Activated CD8-positive, alpha-beta memory T cell treated with anti-CD3 and anti-CD28 coated beads for 36 hours (primary cell): ENCODE measurements at regions not wholly inside any gene's neighbourhood (a gene's known extent, or its start where the extent isn't known, plus 50 kb on each side); places are given as distances from the start of the nearest gene placed in this dataset.
"Not testable (repeated sequence)": the region's sequence is repeated elsewhere in the genome, so short reads cannot be mapped to it uniquely, and the experiment has no call there.

Source experiments
- CTCF ChIA-PET: fragments of 350-600 bp; sonication (Branson Sonifier 250); formaldehyde crosslinking; loops from one replicate; lab custom pipeline; 2021; ENCODE audit warnings: antibody characterized with exemption; lab: Charles Lee
- POLR2A ChIA-PET: fragments of 350-600 bp; sonication (Branson Sonifier 250); formaldehyde crosslinking; loops from one replicate; lab custom pipeline; 2021; ENCODE audit warnings: antibody characterized with exemption; lab: Charles Lee

GRCh38 chr16:76705892-76706291 is 428.7 kb downstream of the CNTNAP4 start:
- CTCF ChIA-PET = no interaction called here
- POLR2A ChIA-PET = no interaction called here

GRCh38 chr16:76713191-76713590 is 436.0 kb downstream of the CNTNAP4 start:
- ChIA-PET CTCF (no interaction called here), POLR2A (no interaction called here)

GRCh38 chr16:76716251-76716650 is 439.1 kb downstream of the CNTNAP4 start:
- CTCF ChIA-PET = not testable (repeated sequence)

GRCh38 chr16:76724181-76724580 is 447.0 kb downstream of the CNTNAP4 start:
- CTCF ChIA-PET = no interaction called here
- POLR2A ChIA-PET = no interaction called here

More at GRCh38 chr16:76716251-76716650, 439.1 kb downstream of the CNTNAP4 start:
- POLR2A ChIA-PET = not testable (repeated sequence)

- ChIA-PET POLR2A (no interaction called here), CTCF (no interaction called here)
Measured at GRCh38 chr16:76729525-76729924, 452.3 kb downstream of the CNTNAP4 start.

- CTCF ChIA-PET = no interaction called here
Measured at GRCh38 chr16:76732894-76733293, 455.7 kb downstream of the CNTNAP4 start.

GRCh38 chr16:76741623-76742022 is 449.4 kb upstream of the MON1B start:
- ChIA-PET CTCF (no interaction called here), POLR2A (no interaction called here)

More at GRCh38 chr16:76732894-76733293, 455.7 kb downstream of the CNTNAP4 start:
- POLR2A ChIA-PET = no interaction called here

- POLR2A ChIA-PET = no interaction called here
- CTCF ChIA-PET = no interaction called here
Measured at GRCh38 chr16:76748461-76749348, 442.3 kb upstream of the MON1B start.

- CTCF ChIA-PET = no interaction called here
Measured at GRCh38 chr16:76749780-76750375, 441.1 kb upstream of the MON1B start.

GRCh38 chr16:76755496-76755895 is 435.5 kb upstream of the MON1B start:
- CTCF ChIA-PET = no interaction called here
- POLR2A ChIA-PET = no interaction called here

More at GRCh38 chr16:76749780-76750375, 441.1 kb upstream of the MON1B start:
- POLR2A ChIA-PET = no interaction called here

GRCh38 chr16:76756423-76756822 is 434.6 kb upstream of the MON1B start:
- POLR2A ChIA-PET = no interaction called here

GRCh38 chr16:76756951-76757350 is 434.0 kb upstream of the MON1B start:
- ChIA-PET CTCF (no interaction called here), POLR2A (no interaction called here)

More at GRCh38 chr16:76756423-76756822, 434.6 kb upstream of the MON1B start:
- CTCF ChIA-PET = no interaction called here

GRCh38 chr16:76766538-76766937 is 424.5 kb upstream of the MON1B start:
- CTCF ChIA-PET = no interaction called here
- POLR2A ChIA-PET = no interaction called here

GRCh38 chr16:76768316-76768715 is 422.7 kb upstream of the MON1B start:
- POLR2A ChIA-PET = no interaction called here
- CTCF ChIA-PET = no interaction called here

- POLR2A ChIA-PET = no interaction called here
- CTCF ChIA-PET = no interaction called here
Measured at GRCh38 chr16:76768948-76769347, 422.0 kb upstream of the MON1B start.

GRCh38 chr16:76771216-76771615 is 419.8 kb upstream of the MON1B start:
- ChIA-PET POLR2A (no interaction called here), CTCF (no interaction called here)

GRCh38 chr16:76777721-76778465 is 413.1 kb upstream of the MON1B start:
- CTCF ChIA-PET = no interaction called here

GRCh38 chr16:76780556-76780955 is 410.4 kb upstream of the MON1B start:
- ChIA-PET CTCF (no interaction called here), POLR2A (no interaction called here)

More at GRCh38 chr16:76777721-76778465, 413.1 kb upstream of the MON1B start:
- POLR2A ChIA-PET = no interaction called here

GRCh38 chr16:76784530-76784929 is 406.5 kb upstream of the MON1B start:
- POLR2A ChIA-PET = no interaction called here
- CTCF ChIA-PET = no interaction called here

- CTCF ChIA-PET = no interaction called here
- POLR2A ChIA-PET = no interaction called here
Measured at GRCh38 chr16:76787394-76787793, 403.6 kb upstream of the MON1B start.
